ENCODE measurements at regions not wholly inside any gene's neighbourhood (a gene's known extent, or its start where the extent isn't known, plus 50 kb on each side); places are given as distances from the start of the nearest gene placed in this dataset.
"Not testable (repeated sequence)": the region's sequence is repeated elsewhere in the genome, so short reads cannot be mapped to it uniquely, and the experiment has no call there.

- DNase-seq: no peak
Observed at GRCh38 chr5:38148021-38148625, 110.2 kb upstream of the EGFLAM start.

DNA sequence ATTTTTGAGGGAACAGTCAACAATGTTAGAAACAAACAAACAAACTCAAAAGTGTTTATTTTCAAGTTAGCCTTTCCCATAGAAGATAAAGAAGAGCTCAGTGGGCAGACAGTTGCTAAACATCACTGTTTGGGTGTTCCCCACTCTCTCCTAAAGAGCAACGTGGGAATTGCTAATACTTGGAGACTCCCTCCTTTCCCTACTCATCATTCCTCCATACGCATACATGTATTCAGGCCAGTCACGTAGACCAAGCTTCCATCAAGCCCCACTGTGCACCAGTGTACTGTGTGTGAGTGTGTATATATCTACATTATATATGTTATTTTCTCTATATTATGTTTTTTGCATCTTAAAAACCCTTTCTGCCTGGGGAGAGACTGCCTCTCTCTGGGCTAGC lies 115.0 kb upstream of the EGFLAM start:
- DNase-seq: no peak

DNA sequence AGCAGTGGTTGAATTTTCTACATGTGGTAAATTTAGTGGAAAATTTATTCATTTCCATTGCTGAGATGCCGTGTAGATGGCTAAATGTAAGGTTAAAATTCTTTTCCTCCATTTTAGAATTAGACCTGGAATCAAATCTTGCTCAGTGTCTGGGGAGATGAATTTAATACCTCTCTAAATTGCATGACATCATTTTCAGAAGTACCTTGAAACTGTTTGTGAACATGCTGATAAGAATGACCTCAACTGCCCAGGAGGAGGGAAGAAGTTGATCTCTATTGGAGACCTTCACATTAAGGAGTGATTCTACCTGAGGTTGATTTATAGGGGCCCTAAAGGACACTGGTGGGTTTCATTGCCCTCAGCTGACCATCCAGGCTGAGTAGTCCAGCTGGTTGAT lies 116.7 kb upstream of the EGFLAM start:
- no peak for DNase-seq

DNA sequence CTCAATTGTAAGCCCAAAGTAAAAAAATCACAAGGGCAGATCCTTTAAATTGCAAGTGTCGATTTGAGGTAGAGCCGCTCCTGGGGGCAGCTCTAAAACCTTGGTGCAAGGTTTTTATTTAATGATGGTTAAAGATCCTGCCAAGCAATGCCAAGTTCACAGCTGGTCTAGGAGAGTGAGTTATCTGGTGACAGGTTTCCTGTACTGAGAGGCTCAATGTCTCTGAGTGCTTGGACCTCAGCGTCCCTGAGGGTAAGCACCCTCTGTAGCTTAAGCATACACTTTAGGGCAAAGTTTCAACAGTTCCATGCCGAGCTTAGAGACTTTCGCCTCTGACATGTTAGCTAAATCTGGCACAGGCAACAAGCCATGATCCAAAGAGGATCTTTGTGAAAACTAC lies 119.8 kb upstream of the EGFLAM start:
- DNase-seq: no peak

DNA sequence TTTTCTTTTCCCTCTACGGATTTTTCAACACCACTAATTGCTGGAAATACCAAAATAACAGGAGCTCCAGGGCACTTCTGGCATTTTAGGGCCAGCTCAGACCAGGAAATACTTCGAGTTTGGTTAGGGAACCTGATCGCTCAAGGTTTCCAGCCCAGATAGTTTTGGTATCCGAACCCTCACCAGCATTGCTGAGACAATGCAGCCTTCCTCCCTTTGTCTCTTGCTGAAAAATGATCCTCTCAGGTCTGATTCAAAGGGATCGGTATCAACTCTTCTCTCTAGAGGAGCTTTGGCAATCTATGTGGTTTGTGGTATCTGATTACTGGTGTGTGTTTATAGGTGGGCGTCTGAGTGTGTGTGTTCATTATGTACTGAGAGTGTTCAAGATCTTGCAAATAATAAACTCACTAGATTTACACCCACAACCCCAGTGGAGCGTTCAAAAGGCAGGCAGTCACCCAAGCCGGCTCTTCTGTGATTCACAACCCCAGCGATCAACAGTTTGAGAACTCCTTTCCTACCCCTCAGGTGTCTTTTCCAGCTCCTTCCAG lies 122.8 kb upstream of the EGFLAM start:
- DNase-seq: no peak

- DNase-seq: no peak
Observed at GRCh38 chr5:38134810-38135209, 123.5 kb upstream of the EGFLAM start.

DNA sequence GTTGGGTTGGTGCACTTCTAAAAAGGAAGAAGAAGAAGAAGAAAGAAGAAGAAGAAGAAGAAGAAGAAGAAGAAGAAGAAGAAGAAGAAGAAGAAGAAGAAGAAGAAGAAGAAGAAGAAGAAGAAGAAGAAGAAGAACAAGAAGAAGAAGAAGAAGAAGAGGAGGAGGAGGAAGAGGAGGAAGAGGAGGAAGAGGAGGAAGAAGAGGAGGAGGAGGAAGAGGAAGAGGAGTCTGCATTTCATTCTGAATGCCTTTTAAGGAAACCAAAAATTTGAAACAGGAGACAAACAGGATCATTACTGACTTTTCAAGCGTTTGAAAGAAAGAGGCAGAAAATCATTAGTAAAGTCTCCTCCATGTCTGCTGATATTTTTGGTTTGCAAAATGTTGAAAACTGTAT lies 124.1 kb upstream of the EGFLAM start:
- not testable (repeated sequence) for DNase-seq

DNA sequence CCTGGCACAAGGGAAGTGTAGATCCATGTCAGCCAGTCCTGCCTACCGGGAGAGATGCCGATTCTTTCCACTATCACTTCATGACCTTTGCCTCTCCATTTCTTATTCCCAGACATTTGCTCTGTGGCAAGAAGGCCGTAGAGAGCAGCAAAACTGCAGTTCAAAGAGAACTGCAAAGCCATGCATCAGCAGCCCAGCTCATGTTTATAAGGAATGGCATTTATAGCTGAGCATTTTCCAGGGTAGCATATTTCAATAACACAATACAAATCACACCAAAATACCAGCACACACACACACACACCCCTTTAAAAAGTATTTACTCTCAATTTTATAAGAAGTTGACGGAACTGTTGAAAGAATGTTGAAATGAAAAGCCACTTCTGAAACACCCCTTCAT lies 126.7 kb upstream of the EGFLAM start:
- no peak for DNase-seq

GRCh38 chr5:38124321-38124720 lies 134.0 kb upstream of the EGFLAM start:
- DNase-seq: no peak

DNA sequence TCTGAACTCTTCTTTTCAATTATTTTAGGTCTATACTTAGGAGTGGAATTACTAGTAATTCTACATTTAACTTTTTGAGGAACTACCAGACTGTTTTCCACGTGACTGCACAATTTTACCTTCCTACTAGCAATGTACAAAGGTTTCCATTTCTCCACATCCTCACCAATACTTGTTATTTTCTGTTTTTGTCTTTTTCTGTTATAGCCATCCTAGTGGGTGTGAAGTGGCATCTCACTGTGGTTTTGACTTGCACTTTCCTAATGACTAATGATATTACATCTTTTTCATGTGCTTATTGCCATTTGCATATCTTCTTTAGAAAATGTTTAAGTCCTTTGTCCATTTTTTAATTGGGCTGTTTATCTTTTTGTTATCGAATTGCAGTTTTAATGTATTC lies 136.9 kb upstream of the EGFLAM start:
- DNase-seq: no peak

DNA sequence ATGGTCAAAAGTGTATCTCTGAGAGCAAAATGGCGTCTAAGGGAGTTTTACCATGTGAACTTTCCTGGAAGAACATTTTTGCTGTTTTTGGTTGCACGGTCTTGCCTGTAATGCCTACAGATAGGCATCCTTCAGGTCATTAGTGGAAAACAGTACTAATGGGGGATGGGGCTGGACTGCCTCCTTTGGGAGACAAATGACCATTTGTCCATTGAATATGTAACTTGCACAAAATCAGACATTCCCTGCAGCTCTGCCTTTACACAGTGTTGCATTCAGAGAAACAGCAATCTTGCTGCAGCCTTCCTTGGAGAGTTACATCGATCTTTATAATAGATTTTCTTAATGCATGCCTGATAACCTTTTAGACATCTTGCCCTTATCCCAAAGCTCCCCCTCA lies 138.5 kb upstream of the EGFLAM start:
- no peak for DNase-seq

DNA sequence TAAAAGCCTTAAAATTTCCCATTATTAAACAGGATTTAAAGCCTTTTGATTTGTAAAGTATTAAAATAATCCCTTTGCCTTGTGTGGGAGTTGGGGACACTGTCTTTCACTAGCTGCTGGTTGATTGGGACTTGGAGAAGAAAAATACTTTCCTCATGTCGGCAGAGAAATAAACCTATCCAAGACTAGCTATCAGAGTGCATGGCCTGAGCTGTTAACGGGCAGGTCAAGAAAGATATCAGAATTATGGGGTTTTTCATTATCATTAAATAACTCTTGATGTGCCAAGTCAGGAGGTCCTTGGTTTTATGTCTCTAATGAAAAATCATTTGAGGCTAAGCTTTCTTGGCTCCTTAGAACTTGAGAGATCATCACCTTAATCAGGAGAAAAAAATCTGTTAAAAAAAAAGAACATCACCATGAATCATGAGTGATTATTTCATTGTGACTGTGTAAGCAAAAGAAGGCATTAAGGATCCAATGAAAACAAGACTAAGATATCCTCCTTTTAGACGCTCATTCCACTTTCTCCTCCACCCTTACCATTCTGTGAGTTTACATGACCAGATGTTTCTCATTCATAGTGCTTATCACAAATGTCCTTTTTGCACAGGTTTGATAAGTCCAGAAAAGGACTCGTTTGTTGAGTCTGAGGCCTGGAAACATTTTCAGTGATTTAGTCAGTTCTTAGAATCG lies 140.4 kb upstream of the EGFLAM start:
- DNase-seq: no peak

- no peak for DNase-seq
Observed at GRCh38 chr5:38115318-38115827, 143.0 kb upstream of the EGFLAM start.

- no peak for DNase-seq
Observed at GRCh38 chr5:38113880-38114279, 144.5 kb upstream of the EGFLAM start.

- no peak for DNase-seq
Observed at GRCh38 chr5:38113456-38113855, 144.9 kb upstream of the EGFLAM start.

DNA sequence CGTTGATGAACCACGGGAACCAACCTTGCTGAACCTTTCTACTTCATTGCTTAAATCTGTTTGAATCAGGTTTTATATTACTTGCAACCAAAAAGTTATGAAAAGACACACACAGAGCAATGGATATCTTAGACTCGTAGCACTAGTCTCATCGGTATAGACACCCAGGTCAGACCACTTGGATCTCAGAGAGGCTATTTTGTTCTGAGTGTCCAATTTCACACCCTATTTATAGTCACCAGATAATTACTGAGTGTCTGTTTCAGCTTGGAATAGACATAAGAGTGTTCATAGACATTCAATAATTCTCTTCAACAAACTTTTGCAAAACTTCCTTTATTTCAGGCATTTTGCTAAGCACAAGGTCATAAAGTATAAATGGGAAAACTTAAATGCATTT lies 145.4 kb upstream of the EGFLAM start:
- no peak for DNase-seq

- DNase-seq: no peak
Observed at GRCh38 chr5:38110130-38110529, 148.2 kb upstream of the EGFLAM start.

DNA sequence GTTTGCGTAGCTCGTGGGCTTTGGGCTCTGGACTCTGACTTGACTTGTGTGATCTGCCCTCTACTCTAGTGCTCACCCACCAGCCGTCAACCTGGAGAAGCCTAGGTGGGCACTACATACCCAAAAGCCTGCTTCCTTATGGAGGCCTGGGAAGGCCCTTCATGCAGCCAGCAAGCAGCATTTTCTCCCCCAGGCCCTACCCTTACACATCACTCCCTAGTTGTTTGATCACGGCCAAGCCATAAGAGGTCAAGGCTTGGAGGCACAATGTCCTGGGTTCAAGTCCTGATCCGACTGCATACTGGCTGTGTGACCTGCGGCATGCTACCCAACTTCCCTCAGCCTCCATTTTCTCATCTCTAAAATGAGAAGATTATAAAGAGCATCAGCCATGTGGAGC lies 151.3 kb upstream of the EGFLAM start:
- DNase-seq: no peak

DNA sequence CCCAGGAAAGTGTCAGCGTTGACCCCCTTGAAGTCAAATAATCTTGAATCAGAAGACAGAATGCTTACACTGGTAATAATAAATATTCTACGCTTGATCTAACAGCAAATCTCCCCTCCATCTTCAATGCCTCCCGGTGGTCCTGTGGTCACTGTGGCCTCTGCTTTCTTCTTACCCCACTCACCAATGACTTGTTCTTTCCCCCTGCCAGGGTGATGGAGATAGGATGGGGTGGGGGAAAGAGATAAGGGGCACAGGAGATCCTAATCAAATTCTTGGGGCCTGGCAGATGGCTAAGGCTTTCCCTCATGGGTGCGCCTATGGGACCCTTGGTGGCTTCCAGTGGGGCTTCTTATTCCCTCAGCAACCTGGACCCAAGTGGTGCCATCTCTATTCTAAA lies 152.6 kb upstream of the EGFLAM start:
- no peak for DNase-seq

GRCh38 chr5:38105231-38105570 lies 153.2 kb upstream of the EGFLAM start:
- DNase-seq: no peak

DNA sequence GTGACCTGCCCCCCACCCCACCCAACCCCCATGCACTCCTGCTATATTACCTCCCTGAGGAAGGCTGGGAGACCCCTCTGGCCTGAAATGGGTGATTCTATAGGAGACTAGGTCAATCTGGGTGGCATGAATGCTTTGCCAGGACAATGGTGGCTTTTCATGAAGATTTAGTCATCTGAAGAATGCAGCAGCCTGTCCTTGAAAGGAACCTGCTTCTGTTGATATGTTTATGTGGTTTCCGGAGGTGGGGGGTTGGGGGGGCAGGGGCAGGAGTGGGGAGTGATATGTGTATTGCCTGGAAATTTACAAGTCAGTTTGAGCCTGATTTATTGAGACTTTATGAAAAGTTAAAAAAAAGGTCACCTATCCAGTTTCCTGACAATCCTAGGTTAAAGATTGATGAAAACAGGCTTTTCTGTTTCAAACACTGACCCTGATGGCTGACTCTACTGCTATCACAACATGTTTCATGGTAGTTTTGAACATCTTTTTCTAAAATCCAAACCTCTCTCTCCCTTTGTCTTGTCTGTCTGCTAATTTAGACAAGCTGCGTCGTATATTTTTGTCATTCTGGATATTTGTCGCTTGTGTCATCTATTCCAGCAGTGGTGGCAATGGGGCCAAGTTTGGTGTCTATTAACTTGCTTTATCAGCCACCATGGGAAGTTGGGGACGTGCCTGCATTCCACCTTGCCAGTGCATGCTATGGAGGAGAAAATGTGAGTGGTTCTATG lies 153.7 kb upstream of the EGFLAM start:
- peak in 1 of 2 experiments; percentile 12 for DNase-seq

DNA sequence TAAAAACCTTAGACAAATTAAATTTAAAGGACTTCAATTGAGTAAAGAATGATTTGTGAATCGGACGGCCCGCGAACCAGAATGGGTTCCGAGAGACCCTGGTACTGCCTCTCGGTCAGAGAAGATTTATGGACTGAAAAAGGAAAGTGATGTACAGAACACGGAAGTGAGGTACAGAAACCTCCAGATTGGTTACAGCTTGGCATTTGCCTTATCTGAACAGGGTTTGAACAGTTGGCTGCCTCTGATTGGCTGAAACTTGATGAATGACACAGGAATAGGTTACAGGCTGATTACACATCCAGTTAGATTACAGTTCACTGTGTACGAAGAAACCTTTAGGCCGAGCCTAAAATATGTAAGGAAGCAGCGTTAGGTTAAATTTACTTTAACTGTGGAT lies 156.5 kb upstream of the EGFLAM start:
- DNase-seq: no peak

GRCh38 chr5:38099205-38100168 lies 158.9 kb upstream of the EGFLAM start:
- no peak for DNase-seq

Data from SW 1271 (cell line).